Spleen (tissue), 7 donors: ENCODE measurements at regions not wholly inside any gene's neighbourhood (a gene's known extent, or its start where the extent isn't known, plus 50 kb on each side); places are given as distances from the start of the nearest gene placed in this dataset.

Experiments used
- CTCF ChIP-seq, 11 experiments: fragments of 200-600 bp in 7 of 11; fragments of 450-650 bp in 4 of 11; sonication (generic) in 4 of 11; IDR thresholded peaks in 8 of 11; conservative IDR thresholded peaks in 3 of 11; 1 replicate in 7 of 11; 2 replicates in 4 of 11; pipeline versions ENCODE4 v1.4.0 to v1.8.0; 2016 to 2021; ENCODE audit warnings: antibody characterized with exemption in 11 of 11, inconsistent platforms in 4 of 11, mild to moderate bottlenecking in 1 of 11
- POLR2A ChIP-seq, 3 donors: fragments of 450-650 bp; IDR thresholded peaks; one replicate each; pipeline ENCODE4 v1.5.1; 2017; ENCODE audit warnings: antibody characterized with exemption in 3 of 3, mild to moderate bottlenecking in 1 of 3
- donor health status: DM: no; HTN: no; CAD: no; lungs with moderate emphysema.
- donor health status: DM: no; HTN: no; CAD: no.
- donor health status: DM: no; HTN: no; CAD: no.

DNA sequence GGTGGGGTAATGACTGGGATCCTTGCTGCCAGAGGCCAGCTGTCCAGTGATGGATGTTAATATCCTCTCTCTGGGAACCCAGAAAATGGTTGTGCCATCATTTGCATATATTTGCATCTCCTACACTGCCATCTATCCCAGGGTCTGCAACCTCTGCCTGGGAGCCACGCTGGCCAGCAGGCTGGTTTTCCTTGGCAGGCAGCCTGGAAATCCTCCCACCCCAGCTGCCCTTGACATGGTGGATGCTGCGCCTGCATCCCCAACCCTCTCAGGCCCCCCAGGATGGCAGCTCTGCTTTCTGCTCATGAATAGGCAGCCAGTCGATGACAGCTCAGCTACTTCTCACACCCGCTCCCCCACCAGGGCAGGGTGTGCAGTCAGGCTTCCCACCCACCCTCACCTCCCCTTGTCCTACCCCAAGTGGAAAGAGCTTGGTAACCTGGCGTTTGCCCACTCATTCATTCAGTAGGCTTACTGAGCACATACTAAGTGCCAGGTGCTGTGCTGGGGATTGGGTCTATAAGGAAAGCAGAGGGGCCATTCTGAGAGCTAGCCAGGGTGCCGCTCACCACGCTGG, 202.5 kb downstream of the TRIM29 start:
- TF ChIP-seq CTCF (IDR thresholded peaks at IDR 0.05 in 8 of 11, conservative IDR thresholded peaks at IDR 0.05 in 3 of 11) (no peak), POLR2A (IDR thresholded peaks at IDR 0.05) (no peak)
